ENCODE measurements at regions not wholly inside any gene's neighbourhood (a gene's known extent, or its start where the extent isn't known, plus 50 kb on each side); places are given as distances from the start of the nearest gene placed in this dataset.
"Not testable (repeated sequence)": the region's sequence is repeated elsewhere in the genome, so short reads cannot be mapped to it uniquely, and the experiment has no call there.

- no peak for DNase-seq (ENCODE audit: extremely low read depth, low read depth)
- no peak overlapping the region for H3K4me3 ChIP-seq (replicated peaks; ENCODE audit: low read depth, low read length)
- no peak for TF ChIP-seq CTCF (IDR thresholded peaks at IDR 0.05; ENCODE audit: low read depth, low read length, missing control alignments)
These were observed 61.7 kb downstream of the KPNA2 start for GRCh38 chr17:68097161-68097805.

GRCh38 chr17:68099341-68099753, 63.8 kb downstream of the KPNA2 start:
- DNase-seq (ENCODE audit: extremely low read depth, low read depth); H3K4me3 ChIP-seq (replicated peaks; ENCODE audit: low read depth, low read length): not testable (repeated sequence)

- no peak for TF ChIP-seq CTCF (IDR thresholded peaks at IDR 0.05; ENCODE audit: low read depth, low read length, missing control alignments)
- no peak for DNase-seq (ENCODE audit: extremely low read depth, low read depth)
- H3K4me3 ChIP-seq (replicated peaks; ENCODE audit: low read depth, low read length): no peak overlapping the region
These were observed 64.6 kb downstream of the KPNA2 start for GRCh38 chr17:68100000-68100641.

GRCh38 chr17:68101075-68101986, 65.8 kb downstream of the KPNA2 start:
- peak; percentile 16 for DNase-seq (ENCODE audit: extremely low read depth, low read depth)
- no peak for TF ChIP-seq CTCF (IDR thresholded peaks at IDR 0.05; ENCODE audit: low read depth, low read length, missing control alignments)
- H3K4me3 ChIP-seq (replicated peaks; ENCODE audit: low read depth, low read length): peak overlapping the region; percentile 57

- H3K4me3 ChIP-seq (replicated peaks; ENCODE audit: low read depth, low read length): peak overlapping the region; percentile 57
- DNase-seq (ENCODE audit: extremely low read depth, low read depth): no peak
- TF ChIP-seq CTCF (IDR thresholded peaks at IDR 0.05; ENCODE audit: low read depth, low read length, missing control alignments): no peak
These were observed 66.4 kb downstream of the KPNA2 start for GRCh38 chr17:68101987-68102314.

GRCh38 chr17:68102318-68102758, 66.8 kb downstream of the KPNA2 start:
- no peak for TF ChIP-seq CTCF (IDR thresholded peaks at IDR 0.05; ENCODE audit: low read depth, low read length, missing control alignments)
- DNase-seq (ENCODE audit: extremely low read depth, low read depth): no peak
- peak overlapping the region; percentile 57 for H3K4me3 ChIP-seq (replicated peaks; ENCODE audit: low read depth, low read length)

GRCh38 chr17:68103148-68103547, 67.6 kb downstream of the KPNA2 start:
- no peak for TF ChIP-seq CTCF (IDR thresholded peaks at IDR 0.05; ENCODE audit: low read depth, low read length, missing control alignments)
- no peak overlapping the region for H3K4me3 ChIP-seq (replicated peaks; ENCODE audit: low read depth, low read length)
- DNase-seq (ENCODE audit: extremely low read depth, low read depth): no peak
